ENCODE measurements at regions not wholly inside any gene's neighbourhood (a gene's known extent, or its start where the extent isn't known, plus 50 kb on each side); places are given as distances from the start of the nearest gene placed in this dataset.

DNA sequence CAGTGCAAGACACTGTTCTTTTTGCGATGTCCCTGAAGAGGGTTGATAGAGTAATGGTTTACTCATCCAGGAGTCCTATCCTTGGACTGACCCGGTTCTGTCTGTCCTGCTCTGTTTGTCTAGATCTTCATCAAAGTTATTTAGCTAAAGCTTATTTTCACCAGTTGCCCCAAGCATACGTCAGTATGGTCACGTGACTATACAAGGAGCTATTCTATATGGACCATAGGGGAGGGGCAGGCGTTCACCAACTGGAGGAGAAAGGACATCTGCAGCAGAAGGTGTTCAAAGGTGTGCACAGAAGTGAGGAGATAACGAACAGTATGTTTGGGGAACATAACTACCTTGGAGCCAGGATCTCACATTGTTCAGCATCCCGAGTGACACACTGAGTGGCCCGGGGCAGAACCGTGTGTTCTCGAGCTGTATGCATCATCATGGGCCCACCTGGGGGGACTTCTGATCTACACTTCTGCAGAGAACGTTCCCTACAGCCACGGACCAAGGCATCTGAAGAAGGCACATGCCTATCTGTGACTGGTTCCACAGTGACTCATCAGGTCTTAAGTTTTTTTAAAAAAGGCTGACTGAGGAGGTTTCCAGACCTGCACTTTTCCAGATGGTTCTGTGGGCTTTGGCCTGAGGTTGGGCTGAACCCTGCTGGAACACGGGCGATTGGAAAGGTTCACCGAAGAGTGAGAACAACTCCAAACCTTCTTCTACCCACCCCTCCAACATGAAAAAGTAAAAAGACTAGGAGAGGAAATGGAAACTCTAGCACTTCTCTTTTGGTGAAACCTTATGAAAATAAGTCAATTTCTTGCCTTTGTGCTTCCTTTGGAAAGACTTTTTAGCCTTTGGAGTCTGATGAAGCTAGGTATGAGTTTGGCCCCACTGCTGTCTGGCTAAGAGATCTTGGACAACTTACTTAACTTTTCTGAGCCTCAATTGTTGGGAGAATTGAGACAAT is 68.6 kb upstream of the YWHAQ start:
- Histone ChIP-seq H3K4me3 (ENCODE audit: control insufficient read depth in 1 of 7, extremely low read depth in 1 of 7, insufficient read depth in 4 of 7, low read depth in 2 of 7, low read length in 6 of 7) (no peak overlapping the region), H3K36me3 (ENCODE audit: control insufficient read depth in 4 of 4, insufficient read depth in 4 of 4, low read length in 3 of 4) (no peaks in the 10 kb centered on the region), H3K9me3 (ENCODE audit: control extremely low read depth in 1 of 5, control insufficient read depth in 4 of 5, insufficient read depth in 2 of 5, low read depth in 1 of 5, low read length in 4 of 5) (peaks cover 0 to 2% (median 0%) of the 10 kb centered on the region in 5 experiments), H3K27me3 (replicated peaks in 2 of 5; ENCODE audit: control insufficient read depth in 4 of 5, insufficient read depth in 5 of 5, low read length in 4 of 5) (no peaks in the 10 kb centered on the region), H3K4me1 (ENCODE audit: control extremely low read depth in 1 of 4, control insufficient read depth in 4 of 4, insufficient read depth in 4 of 4, low read length in 3 of 4) (peaks cover 0 to 25% (median 15%) of the 10 kb centered on the region in 4 experiments), H3K27ac (ENCODE audit: insufficient read depth in 1 of 2, low read depth in 1 of 2, low read length in 2 of 2, poor library complexity in 1 of 2, severe bottlenecking in 2 of 2) (no peak overlapping the region)
- WGBS (ENCODE audit: insufficient coverage): 85% methylated on average over 13 of the region's 15 CpGs
- DNase-seq: peak in 2 of 3 donors; percentile 59 to 73
- CTCF ChIA-PET: interaction anchor here (0.6 to 1.3 kb wide), 3 partner anchors 9 to 41 kb away, joined by 3 to 7 read pairs (median 4); no protein-coding TSS in a partner anchor
- POLR2A ChIA-PET: no interaction called here

DNA sequence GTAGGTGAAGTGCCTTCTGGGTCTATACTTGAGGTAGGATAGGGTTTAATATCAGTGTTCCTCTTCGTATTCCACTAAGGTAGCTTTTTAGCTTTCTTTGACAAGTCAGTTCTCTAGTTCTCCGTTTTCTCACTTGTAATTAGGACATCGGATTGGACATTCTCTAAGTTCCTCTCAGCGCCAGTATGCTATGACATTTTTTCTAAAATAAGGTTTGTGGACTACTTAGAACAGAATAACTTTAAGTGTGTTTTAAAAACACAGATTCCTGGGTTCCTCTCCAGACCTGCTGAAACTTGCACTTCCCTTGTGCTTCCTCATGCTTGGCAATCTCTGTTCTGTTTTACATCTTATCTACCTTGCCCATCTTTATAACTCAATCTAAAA is 69.3 kb upstream of the YWHAQ start:
- Histone ChIP-seq H3K27me3 (replicated peaks in 2 of 5; ENCODE audit: control insufficient read depth in 4 of 5, insufficient read depth in 5 of 5, low read length in 4 of 5) (no peaks in the 10 kb centered on the region), H3K36me3 (ENCODE audit: control insufficient read depth in 4 of 4, insufficient read depth in 4 of 4, low read length in 3 of 4) (no peaks in the 10 kb centered on the region), H3K4me1 (ENCODE audit: control extremely low read depth in 1 of 4, control insufficient read depth in 4 of 4, insufficient read depth in 4 of 4, low read length in 3 of 4) (peaks cover 0 to 25% (median 15%) of the 10 kb centered on the region in 4 experiments), H3K9me3 (ENCODE audit: control extremely low read depth in 1 of 5, control insufficient read depth in 4 of 5, insufficient read depth in 2 of 5, low read depth in 1 of 5, low read length in 4 of 5) (peaks cover 0 to 2% (median 0%) of the 10 kb centered on the region in 5 experiments), H3K4me3 (ENCODE audit: control insufficient read depth in 1 of 7, extremely low read depth in 1 of 7, insufficient read depth in 4 of 7, low read depth in 2 of 7, low read length in 6 of 7) (no peak overlapping the region), H3K27ac (ENCODE audit: insufficient read depth in 1 of 2, low read depth in 1 of 2, low read length in 2 of 2, poor library complexity in 1 of 2, severe bottlenecking in 2 of 2) (no peak overlapping the region)
- 40% methylated on average over 1 of the region's 4 CpGs for WGBS (ENCODE audit: insufficient coverage)
- POLR2A ChIA-PET: no interaction called here
- CTCF ChIA-PET: interaction anchor here (1.3 kb wide), 1 partner anchor 9 kb away, joined by 4 read pairs; no protein-coding TSS in a partner anchor
- no peak for DNase-seq

DNA sequence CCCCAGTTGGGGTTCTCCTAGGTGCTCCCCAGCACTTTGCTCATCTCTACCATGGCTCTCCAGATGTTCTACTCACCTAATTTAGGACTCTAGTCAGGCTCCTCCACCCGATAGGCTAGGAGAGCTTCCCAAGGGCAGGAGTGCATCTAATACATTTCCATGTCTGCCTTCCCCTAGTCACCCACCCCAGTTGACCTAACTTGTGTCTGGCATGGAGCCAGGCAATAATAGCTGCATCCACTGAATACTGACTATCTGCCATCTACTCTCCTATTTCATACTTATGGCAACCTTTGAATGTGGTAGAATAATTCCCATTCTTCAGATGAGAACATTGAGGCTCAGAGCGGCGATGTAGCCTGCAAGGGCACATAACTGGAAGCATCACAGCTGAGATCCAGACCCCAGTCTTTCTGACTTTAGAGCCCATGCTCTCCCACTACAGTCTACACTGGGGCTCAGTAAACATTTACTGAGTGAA is 71.8 kb upstream of the YWHAQ start:
- 100% methylated on average over 3 of the region's 3 CpGs for WGBS (ENCODE audit: insufficient coverage)
- no peak for DNase-seq
- ChIA-PET POLR2A (interaction anchor here (1.4 kb wide), 1 partner anchor 72 kb away, joined by 6 read pairs; the partner anchor contains the start of gene YWHAQ), CTCF (interaction anchor here (1.4 to 1.9 kb wide), 4 partner anchors 11 to 84 kb away, joined by 3 to 6 read pairs (median 4); no protein-coding TSS in a partner anchor)
- no peaks in the 10 kb centered on the region for H3K36me3 ChIP-seq (ENCODE audit: control insufficient read depth in 4 of 4, insufficient read depth in 4 of 4, low read length in 3 of 4)
- no peaks in the 10 kb centered on the region for H3K27me3 ChIP-seq (replicated peaks in 2 of 5; ENCODE audit: control insufficient read depth in 4 of 5, insufficient read depth in 5 of 5, low read length in 4 of 5)
- H3K4me3 ChIP-seq (ENCODE audit: control insufficient read depth in 1 of 7, extremely low read depth in 1 of 7, insufficient read depth in 4 of 7, low read depth in 2 of 7, low read length in 6 of 7): no peak overlapping the region
- H3K4me1 ChIP-seq (ENCODE audit: control extremely low read depth in 1 of 4, control insufficient read depth in 4 of 4, insufficient read depth in 4 of 4, low read length in 3 of 4): peaks cover 0 to 21% (median 15%) of the 10 kb centered on the region in 4 experiments
- peaks cover 0 to 2% (median 0%) of the 10 kb centered on the region in 5 experiments for H3K9me3 ChIP-seq (ENCODE audit: control extremely low read depth in 1 of 5, control insufficient read depth in 4 of 5, insufficient read depth in 2 of 5, low read depth in 1 of 5, low read length in 4 of 5)
- no peak overlapping the region for H3K27ac ChIP-seq (ENCODE audit: insufficient read depth in 1 of 2, low read depth in 1 of 2, low read length in 2 of 2, poor library complexity in 1 of 2, severe bottlenecking in 2 of 2)

DNA sequence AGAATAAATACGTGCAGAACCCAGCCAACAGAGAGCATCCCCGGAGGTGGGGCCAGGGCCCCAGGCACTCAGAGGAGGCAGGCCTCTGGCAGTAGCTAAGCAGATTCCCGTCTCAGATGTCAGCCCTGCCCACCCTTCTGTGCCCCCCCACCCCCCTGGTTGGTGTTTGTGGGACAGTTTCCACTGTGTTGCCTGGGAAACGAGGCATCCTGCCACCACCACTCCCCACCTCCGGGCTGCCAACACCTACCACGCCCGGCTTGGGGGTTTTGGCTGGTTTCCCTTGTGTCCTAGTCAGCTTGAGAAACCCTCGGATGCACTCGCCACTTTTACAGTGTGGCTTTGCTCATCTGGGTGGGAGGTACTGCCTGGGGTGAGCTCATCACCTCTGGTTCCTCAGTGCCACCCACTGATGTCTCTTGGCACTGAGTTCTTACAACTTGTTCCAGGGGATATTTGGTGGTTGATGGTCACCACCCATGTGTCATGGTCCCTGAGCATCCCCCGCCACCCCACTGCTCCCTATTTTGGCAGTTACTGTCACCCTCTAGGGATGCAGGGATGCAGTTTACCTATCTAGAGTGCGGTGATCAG is 72.4 kb upstream of the YWHAQ start:
- DNase-seq: peak; percentile 66 to 94 (median 88)
- Histone ChIP-seq H3K4me3 (ENCODE audit: control insufficient read depth in 1 of 7, extremely low read depth in 1 of 7, insufficient read depth in 4 of 7, low read depth in 2 of 7, low read length in 6 of 7) (no peak overlapping the region), H3K36me3 (ENCODE audit: control insufficient read depth in 4 of 4, insufficient read depth in 4 of 4, low read length in 3 of 4) (no peaks in the 10 kb centered on the region), H3K27me3 (replicated peaks in 2 of 5; ENCODE audit: control insufficient read depth in 4 of 5, insufficient read depth in 5 of 5, low read length in 4 of 5) (no peaks in the 10 kb centered on the region), H3K4me1 (ENCODE audit: control extremely low read depth in 1 of 4, control insufficient read depth in 4 of 4, insufficient read depth in 4 of 4, low read length in 3 of 4) (peaks cover 0 to 21% (median 13%) of the 10 kb centered on the region in 4 experiments), H3K27ac (ENCODE audit: insufficient read depth in 1 of 2, low read depth in 1 of 2, low read length in 2 of 2, poor library complexity in 1 of 2, severe bottlenecking in 2 of 2) (no peak overlapping the region), H3K9me3 (ENCODE audit: control extremely low read depth in 1 of 5, control insufficient read depth in 4 of 5, insufficient read depth in 2 of 5, low read depth in 1 of 5, low read length in 4 of 5) (peaks cover 0 to 2% (median 0%) of the 10 kb centered on the region in 5 experiments)
- WGBS (ENCODE audit: insufficient coverage): 42% methylated on average over 7 of the region's 11 CpGs
- ChIA-PET POLR2A (interaction anchor here (1.4 kb wide), 1 partner anchor 72 kb away, joined by 6 read pairs; the partner anchor contains the start of gene YWHAQ), CTCF (interaction anchor here (0.6 to 1.9 kb wide), 6 partner anchors 11 to 682 kb away, joined by 3 to 6 read pairs (median 4); no protein-coding TSS in a partner anchor)

DNA sequence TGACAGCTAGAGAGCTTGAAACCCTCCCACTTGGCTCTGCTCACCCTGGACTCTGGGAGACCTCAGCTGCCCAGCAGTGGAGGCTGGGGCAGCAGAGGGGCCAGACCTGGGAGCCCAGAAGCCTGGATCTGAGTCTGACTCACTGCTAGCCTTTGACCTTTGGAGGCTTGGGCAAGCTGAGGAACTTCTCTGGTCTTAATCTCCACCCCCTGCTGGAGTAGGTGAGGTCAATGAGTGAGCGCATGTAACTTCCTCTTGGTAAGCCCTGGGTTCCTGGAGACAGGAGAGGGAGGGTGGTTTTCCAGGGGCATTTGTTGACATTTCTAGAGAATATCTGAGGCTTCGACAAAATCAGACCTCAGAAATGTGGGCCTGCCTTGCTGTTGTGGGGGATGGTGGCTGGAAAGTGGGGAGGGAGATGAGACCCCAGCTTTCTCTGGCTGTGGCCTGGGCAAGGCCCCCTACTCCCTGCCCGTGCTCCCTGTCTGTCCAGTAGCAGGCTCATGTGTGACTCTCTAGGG is 73.0 kb upstream of the YWHAQ start:
- Histone ChIP-seq H3K27me3 (replicated peaks in 2 of 5; ENCODE audit: control insufficient read depth in 4 of 5, insufficient read depth in 5 of 5, low read length in 4 of 5) (no peaks in the 10 kb centered on the region), H3K27ac (ENCODE audit: insufficient read depth in 1 of 2, low read depth in 1 of 2, low read length in 2 of 2, poor library complexity in 1 of 2, severe bottlenecking in 2 of 2) (no peak overlapping the region), H3K36me3 (ENCODE audit: control insufficient read depth in 4 of 4, insufficient read depth in 4 of 4, low read length in 3 of 4) (no peaks in the 10 kb centered on the region), H3K4me3 (ENCODE audit: control insufficient read depth in 1 of 7, extremely low read depth in 1 of 7, insufficient read depth in 4 of 7, low read depth in 2 of 7, low read length in 6 of 7) (no peak overlapping the region), H3K9me3 (ENCODE audit: control extremely low read depth in 1 of 5, control insufficient read depth in 4 of 5, insufficient read depth in 2 of 5, low read depth in 1 of 5, low read length in 4 of 5) (peaks cover 0 to 2% (median 0%) of the 10 kb centered on the region in 5 experiments), H3K4me1 (ENCODE audit: control extremely low read depth in 1 of 4, control insufficient read depth in 4 of 4, insufficient read depth in 4 of 4, low read length in 3 of 4) (peaks cover 0 to 21% (median 15%) of the 10 kb centered on the region in 4 experiments)
- WGBS (ENCODE audit: insufficient coverage): 0% methylated on average over 1 of the region's 3 CpGs
- ChIA-PET POLR2A (interaction anchor here (1.4 kb wide), 1 partner anchor 73 kb away, joined by 6 read pairs; the partner anchor contains the start of gene YWHAQ), CTCF (interaction anchor here (0.6 to 1.5 kb wide), 5 partner anchors 10 to 681 kb away, joined by 3 to 6 read pairs (median 3); no protein-coding TSS in a partner anchor)
- DNase-seq: peak in 2 of 3 donors; percentile 71 to 81

DNA sequence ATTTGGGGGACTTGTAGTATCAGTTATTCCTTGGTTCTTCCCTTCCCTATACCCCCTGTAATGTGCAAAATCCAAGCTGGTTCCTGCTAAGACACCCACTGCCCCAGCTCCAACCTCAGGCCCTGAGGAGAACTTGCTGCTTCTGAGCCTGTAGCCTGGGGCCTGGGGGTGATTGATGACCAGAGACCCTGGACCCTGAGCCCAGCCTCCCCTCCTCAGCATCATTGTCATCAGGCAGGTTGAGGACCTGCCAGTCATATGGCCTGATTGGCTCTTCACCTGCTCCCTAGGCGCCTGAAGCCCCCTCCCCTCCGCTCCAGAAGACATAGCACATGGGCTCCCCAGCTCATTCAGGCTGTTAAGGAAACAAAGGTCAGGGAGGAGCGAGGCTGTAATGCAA is 73.8 kb upstream of the YWHAQ start:
- H3K27ac ChIP-seq (ENCODE audit: insufficient read depth in 1 of 2, low read depth in 1 of 2, low read length in 2 of 2, poor library complexity in 1 of 2, severe bottlenecking in 2 of 2): no peak overlapping the region
- ChIA-PET POLR2A (no interaction called here), CTCF (interaction anchor here (1.2 to 1.3 kb wide), 2 partner anchors 8 to 15 kb away, joined by 3 to 6 read pairs; no protein-coding TSS in a partner anchor)
- DNase-seq: no peak
- H3K9me3 ChIP-seq (ENCODE audit: control extremely low read depth in 1 of 5, control insufficient read depth in 4 of 5, insufficient read depth in 2 of 5, low read depth in 1 of 5, low read length in 4 of 5): peaks cover 0 to 6% (median 3%) of the 10 kb centered on the region in 5 experiments
- 100% methylated on average over 3 of the region's 3 CpGs for WGBS (ENCODE audit: insufficient coverage)
- H3K27me3 ChIP-seq (replicated peaks in 2 of 5; ENCODE audit: control insufficient read depth in 4 of 5, insufficient read depth in 5 of 5, low read length in 4 of 5): no peaks in the 10 kb centered on the region
- peaks cover 0 to 21% (median 15%) of the 10 kb centered on the region in 4 experiments for H3K4me1 ChIP-seq (ENCODE audit: control extremely low read depth in 1 of 4, control insufficient read depth in 4 of 4, insufficient read depth in 4 of 4, low read length in 3 of 4)
- H3K4me3 ChIP-seq (ENCODE audit: control insufficient read depth in 1 of 7, extremely low read depth in 1 of 7, insufficient read depth in 4 of 7, low read depth in 2 of 7, low read length in 6 of 7): no peak overlapping the region
- no peaks in the 10 kb centered on the region for H3K36me3 ChIP-seq (ENCODE audit: control insufficient read depth in 4 of 4, insufficient read depth in 4 of 4, low read length in 3 of 4)
